Dedifferentiated amniotic fluid mesenchymal stem cell (primary cell): ENCODE measurements at regions not wholly inside any gene's neighbourhood (a gene's known extent, or its start where the extent isn't known, plus 50 kb on each side); places are given as distances from the start of the nearest gene placed in this dataset.
A peak's percentile ranks its signal among the peaks of the same experiment; 100 is the strongest.
"Not testable (repeated sequence)": the region's sequence is repeated elsewhere in the genome, so short reads cannot be mapped to it uniquely, and the experiment has no call there.

Source experiments
- DNase-seq: peaks from one replicate; pipeline ENCODE4 v3.0.0-alpha.2; 2016; ENCODE audit errors: extremely low spot score

DNA sequence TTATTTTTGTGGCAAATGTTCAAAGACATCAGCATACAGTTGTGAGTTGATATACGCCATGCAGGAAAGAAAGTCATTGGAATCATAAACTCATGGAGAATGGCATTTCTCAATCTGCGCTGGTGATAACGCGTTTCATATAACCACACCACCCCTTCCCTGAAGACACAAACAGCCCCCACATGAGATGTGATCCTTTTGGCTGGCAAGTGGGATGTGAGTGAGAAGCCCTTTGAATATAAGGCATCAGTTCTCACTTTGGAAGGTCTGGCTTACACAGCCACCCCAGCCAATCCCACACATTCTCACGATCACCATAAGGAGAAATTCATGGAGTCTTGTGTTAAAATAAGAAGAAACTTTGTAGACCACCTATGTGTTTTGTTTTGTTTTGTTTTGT lies 725.0 kb downstream of the PRELID2 start:
- no peak for DNase-seq

DNA sequence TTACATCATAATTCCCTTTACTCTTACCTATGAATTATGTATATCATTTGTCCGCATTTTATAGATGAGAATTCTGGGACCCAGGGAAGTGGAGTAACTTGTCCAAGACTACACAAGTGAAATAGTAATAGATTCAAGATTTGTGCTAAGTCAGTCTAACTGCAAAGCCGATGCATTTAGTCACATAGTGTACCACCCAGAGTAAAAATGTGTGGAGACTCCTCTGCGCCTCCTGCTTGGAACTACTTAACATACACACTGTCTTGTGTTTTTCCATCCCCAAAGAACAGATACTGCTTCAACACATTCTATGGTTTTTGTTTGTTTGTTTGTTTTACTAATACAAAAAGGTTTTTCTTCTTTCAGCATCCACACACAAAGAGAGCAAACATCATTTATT lies 729.8 kb downstream of the PRELID2 start:
- DNase-seq: no peak

GRCh38 chr5:145104106-145104505 lies 731.0 kb downstream of the PRELID2 start:
- no peak for DNase-seq

- DNase-seq: no peak
Observed at GRCh38 chr5:145101246-145101645, 733.9 kb downstream of the PRELID2 start.

- no peak for DNase-seq
Observed at GRCh38 chr5:145090115-145090514, 745.0 kb downstream of the PRELID2 start.

DNA sequence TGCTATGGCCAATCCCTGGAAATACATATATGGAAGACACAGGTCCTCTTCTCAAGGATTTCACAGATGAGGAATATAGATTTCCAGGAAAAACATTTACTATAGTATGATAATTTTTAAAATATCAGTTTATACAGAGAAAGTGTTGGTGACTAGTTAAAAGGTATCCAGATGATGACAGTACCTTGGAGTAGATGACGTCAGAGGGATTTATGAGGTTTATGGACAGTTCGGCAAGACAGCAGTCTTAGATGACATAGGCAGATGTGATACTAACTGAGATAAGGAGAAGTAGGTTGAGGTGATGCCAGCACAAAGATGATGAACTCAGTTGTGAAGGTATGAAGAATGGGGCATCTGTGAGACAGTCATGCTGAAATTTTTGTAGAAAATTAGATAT lies 750.3 kb downstream of the PRELID2 start:
- DNase-seq: no peak

DNA sequence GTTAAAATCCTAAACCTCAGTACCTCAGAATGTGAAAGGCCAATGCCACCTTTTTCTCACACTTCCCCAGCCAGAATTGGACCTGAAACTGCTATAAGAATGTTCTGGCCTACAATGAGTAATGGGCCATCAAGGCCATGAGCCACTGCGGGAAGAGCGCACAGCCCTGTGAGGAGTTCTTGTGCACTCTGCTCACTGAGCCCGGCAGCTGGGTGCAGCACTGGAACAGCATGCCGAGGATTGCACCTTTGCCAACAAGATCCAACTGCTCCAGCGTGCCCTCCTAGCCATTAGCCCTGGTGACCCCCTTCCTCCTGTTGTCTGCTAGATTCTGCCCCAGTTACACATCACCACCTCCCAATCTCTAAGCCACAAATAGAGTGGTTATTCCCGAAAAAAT lies 758.1 kb downstream of the PRELID2 start:
- no peak for DNase-seq

DNA sequence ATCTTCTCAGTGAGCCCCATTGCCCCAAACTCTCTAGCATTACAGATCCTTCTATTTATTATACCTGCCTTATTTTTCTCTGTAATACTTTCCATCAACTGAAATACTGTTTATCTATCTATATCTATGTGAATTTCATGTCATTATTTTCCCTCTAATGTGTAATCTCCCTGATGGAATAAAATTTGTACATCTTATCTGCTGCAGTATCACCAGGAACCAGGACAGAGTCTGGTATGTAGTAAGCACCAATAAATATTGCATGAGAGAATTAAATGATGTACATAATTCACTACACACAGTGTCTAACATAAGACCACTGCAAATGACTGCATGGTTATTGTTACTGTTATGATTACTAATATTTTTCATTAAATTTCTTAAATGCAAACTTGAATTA lies 759.1 kb downstream of the PRELID2 start:
- no peak for DNase-seq

DNA sequence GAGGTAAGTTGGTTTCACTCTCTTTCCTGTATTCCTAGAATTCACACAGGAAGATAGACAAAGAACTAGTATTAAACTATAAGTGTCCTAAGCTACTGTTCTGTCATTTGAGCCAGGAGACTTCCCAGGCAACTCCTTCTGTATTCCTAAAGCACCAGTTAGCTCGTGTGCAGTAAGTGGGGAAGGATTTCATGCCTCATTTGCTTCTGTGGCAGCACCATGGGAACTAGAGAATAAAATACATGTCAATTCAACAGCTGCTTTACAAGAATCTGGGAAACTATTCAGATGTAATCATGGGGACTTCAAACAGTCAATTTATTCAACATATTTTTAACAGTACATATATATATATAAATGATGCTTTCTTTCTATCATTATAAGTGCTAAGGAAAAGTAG lies 762.3 kb downstream of the PRELID2 start:
- no peak for DNase-seq

DNA sequence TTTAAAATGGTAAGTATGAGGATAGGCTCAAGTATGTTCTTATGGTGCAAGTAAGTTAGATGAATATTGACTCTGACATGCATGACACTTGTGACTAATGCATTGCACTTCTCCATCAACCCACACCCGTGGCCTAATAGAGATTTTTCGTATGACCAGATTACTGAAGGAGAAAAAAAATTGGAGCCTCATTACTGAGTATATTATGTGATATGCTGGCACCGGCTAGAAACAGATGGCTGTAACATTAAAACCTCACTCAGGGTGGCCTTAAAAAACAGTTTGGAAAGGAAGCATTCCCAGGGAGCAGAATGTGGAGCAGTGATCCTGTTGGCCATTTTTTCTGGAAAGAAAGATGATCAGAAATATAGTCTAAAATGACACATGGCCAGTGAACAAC lies 766.4 kb downstream of the PRELID2 start:
- DNase-seq: no peak

DNA sequence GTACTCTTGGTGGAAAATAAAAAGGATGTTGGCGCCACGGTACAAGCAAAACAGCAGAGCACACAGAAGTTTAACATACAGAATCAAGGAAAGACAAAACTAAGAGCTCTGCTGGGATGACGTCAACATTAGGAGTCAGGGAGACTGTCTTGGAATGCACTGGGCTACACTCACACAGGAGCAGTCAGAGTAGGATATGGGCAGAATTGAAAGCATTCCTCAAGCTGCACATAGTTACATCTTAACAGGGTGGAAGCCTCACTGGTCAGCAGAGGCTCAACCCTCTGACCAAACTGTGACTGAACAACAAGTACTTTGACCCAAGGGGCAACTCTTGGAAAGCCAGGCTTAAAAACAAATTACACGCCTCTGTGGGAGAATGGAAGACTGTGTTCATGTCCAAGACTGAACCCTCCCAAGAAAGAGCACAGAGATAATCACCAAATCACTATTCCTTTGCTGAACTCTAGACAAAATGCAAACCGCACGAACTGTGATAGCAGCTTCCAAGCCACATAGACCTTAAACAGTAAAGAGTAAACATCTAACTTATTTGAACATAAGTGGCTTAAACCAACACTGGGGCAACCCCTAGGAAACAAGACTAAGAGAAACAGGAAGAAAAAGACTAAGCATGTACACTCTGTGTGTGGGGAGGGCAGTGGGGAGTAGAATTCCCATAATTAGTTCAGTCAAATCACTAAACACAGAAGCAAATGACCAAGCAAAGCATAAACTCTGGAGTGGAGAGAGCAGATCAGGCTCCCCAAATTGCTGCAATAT lies 772.7 kb downstream of the PRELID2 start:
- no peak for DNase-seq

DNA sequence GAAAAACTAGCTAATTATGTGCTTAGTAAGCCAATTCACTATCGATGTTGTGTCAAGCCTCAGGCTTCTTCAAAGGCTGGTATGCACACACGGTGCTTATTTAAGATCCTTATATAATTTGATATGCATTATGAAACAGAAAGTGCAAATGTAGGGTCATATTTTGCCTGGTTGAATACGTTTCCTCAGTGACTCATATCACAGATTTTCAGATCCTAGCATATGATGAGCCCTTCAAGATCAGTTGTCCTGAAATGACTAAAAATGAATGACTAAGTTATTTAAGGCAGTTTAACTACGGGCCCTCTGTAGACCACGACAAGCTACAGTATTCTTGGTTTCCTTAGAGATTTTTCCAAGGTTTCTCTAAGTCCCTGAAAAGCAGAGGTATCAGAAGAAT lies 778.3 kb downstream of the PRELID2 start:
- DNase-seq: peak; percentile 59

DNA sequence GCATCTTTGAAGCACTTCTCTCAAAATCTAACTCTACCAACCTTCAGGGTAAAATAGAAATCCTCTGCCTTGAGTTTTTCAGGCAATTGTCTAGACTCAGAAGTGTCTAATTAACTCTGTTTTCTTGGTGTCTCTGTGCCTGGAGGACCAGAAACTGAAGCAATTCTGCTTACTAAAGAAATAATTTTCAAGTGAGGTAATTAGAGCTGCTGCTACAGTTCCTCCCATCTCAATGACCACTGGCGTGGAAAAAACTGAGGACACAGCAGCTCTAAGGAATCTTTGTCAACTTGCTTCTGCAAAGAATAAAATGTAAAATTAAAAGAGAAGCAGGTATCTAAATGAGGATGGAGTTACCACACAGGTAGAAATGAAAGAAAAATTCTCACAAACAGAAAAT lies 785.0 kb downstream of the PRELID2 start:
- DNase-seq: no peak

- DNase-seq: no peak
Observed at GRCh38 chr5:145044970-145045369, 790.2 kb downstream of the PRELID2 start.

DNA sequence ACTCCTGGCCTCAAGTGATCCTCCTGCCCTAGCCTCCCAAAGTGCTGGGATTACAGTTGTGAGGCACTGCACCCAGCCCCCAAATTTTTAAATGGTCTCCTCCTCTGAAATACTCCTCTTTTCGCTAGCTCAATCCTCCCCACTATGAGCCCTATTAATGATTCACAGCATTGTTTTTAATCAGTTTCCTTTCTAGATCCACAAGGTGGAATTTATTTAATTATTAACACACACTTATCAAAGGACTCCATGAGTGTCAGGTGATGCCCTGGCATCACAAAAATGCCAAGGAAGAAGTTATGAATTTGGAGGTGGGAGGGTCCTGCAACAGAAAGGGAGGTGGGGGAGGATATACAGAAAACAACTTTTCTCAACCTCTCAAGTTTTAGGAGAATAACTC lies 806.5 kb downstream of the PRELID2 start:
- no peak for DNase-seq

DNA sequence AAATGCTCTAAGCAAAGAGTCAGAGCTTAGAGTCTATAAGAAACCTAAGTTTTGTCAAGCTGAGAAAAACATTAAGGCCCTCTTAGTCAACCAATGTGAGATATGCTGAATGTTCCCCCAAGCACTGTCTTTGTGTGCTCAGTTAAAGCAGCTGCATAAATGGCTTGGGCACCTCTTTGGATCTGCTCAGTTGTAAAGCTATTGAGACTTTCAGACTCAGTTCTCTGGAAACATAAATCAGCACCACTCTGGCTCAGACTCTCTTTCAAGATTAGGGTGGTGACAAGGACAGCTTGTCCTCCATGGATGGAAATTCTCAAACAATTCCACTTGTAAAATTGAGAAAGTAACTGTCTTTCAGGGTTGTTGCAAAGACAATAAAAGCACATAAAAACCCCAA lies 807.9 kb downstream of the PRELID2 start:
- no peak for DNase-seq

DNA sequence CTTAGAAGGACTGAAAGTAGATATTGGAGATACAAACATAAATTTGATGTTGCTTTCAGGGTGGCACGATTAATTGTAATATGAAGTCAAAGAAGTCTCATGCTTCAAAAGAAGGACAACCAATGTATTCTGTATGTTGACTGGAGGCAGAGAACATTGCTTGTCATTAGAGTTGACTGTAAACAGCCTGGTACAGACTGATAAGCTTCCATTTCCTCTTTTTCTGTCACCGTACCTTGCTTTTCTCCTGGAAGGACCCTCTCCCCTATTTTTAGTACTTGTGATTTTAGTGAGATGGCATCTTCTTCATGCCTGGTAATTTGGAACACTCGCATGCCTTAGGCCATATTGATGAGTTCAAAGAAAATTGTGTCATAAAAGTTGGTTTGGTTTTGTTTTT lies 809.4 kb downstream of the PRELID2 start:
- DNase-seq: no peak

GRCh38 chr5:145015146-145015545 lies 820.0 kb downstream of the PRELID2 start:
- DNase-seq: no peak

- DNase-seq: no peak
Observed at GRCh38 chr5:145014109-145014508, 821.0 kb downstream of the PRELID2 start.

DNA sequence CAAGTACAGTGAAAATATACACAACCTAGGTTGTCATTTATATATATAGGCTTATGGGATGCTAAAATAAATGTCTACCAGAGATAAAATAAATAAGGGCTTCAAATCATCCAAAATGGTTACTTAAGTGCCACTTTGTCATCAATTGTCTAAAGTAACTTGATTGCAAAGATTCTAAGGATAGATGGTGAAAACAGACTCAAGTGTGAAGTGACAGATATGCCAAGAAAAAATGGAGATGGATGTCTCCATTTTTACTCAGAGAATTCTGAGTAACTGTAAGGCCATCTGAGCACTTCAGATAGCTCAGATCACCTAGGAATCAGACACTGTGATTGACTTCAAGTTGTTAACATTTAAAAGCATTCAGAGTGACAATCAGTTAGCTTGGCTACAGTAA lies 824.3 kb downstream of the PRELID2 start:
- DNase-seq: no peak

GRCh38 chr5:145008876-145009530 lies 826.1 kb downstream of the PRELID2 start:
- no peak for DNase-seq

DNA sequence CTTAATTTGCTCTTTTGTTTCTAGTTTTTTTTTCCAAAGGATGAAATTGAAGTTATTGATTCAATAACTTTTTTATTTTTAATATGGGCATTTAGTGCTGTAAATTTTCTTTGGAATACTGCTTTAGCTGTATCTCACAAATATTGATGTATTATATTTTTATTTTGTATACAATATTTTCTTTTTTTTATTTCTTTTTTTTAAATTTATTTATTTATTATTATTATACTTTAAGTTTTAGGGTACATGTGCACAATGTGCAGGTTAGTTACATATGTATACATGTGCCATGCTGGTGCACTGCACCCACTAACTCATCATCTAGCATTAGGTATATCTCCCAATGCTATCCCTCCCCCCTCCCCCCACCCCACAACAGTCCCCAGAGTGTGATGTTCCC lies 823.7 kb downstream of the KCTD16 start:
- DNase-seq: not testable (repeated sequence)

- no peak for DNase-seq
Observed at GRCh38 chr5:144983101-144983500, 812.4 kb downstream of the KCTD16 start.
